Panc1 (cell line): ENCODE measurements at regions not wholly inside any gene's neighbourhood (a gene's known extent, or its start where the extent isn't known, plus 50 kb on each side); places are given as distances from the start of the nearest gene placed in this dataset.

Source experiments
- CTCF ChIP-seq: fragments of 450-650 bp; IDR thresholded peaks from 2 replicates; pipeline ENCODE4 v1.5.1; 2017; ENCODE audit warnings: mild to moderate bottlenecking
- POLR2AphosphoS5 ChIP-seq: IDR thresholded peaks from 2 replicates; pipeline ENCODE4 v1.6.1; 2012; ENCODE audit warnings: mild to moderate bottlenecking, low read depth, low read length, moderate library complexity
- REST ChIP-seq, 2 experiments: IDR thresholded peaks; 2 replicates each; pipeline ENCODE4 v1.6.1; 2011 to 2012; ENCODE audit warnings: low read depth in 2 of 2, control low read depth in 1 of 2, low read length in 1 of 2, mild to moderate bottlenecking in 1 of 2, moderate library complexity in 1 of 2; ENCODE audit not compliant: insufficient read depth in 1 of 2
- SIN3A ChIP-seq: IDR thresholded peaks from 2 replicates; pipeline ENCODE4 v1.6.1; 2012; ENCODE audit warnings: low read depth, mild to moderate bottlenecking, low read length, moderate library complexity, borderline replicate concordance; ENCODE audit not compliant: insufficient read depth
- TCF7L2 ChIP-seq: IDR thresholded peaks from 2 replicates; pipeline ENCODE4 v1.6.1; 2011; ENCODE audit warnings: mild to moderate bottlenecking, low read depth, low read length, inconsistent platforms

GRCh38 chr15:95946241-95946640, 384.3 kb upstream of the NR2F2 start:
- TF ChIP-seq CTCF (no peak), TCF7L2 (no peak), POLR2AphosphoS5 (no peak), SIN3A (no peak), REST (IDR thresholded peaks at IDR 0.05; ENCODE audit: insufficient read depth in 1 of 2, low read depth in 2 of 2, low read length in 1 of 2) (no peak)
